Liver (tissue), 7 donors: ENCODE measurements at regions not wholly inside any gene's neighbourhood (a gene's known extent, or its start where the extent isn't known, plus 50 kb on each side); places are given as distances from the start of the nearest gene placed in this dataset.

Source experiments
- DNase-seq: peaks from one replicate; pipeline ENCODE4 v3.0.0-alpha.2; 2017; ENCODE audit warnings: low spot score
- H3K27ac ChIP-seq, 2 donors: one replicate each; pipeline ENCODE4 v1.7.0; 2013; ENCODE audit warnings: inconsistent platforms in 2 of 2, low read length in 2 of 2, control low read depth in 1 of 2, low read depth in 1 of 2, mild to moderate bottlenecking in 1 of 2
- H3K27me3 ChIP-seq, 4 donors: one replicate each; pipeline versions ENCODE4 v1.6.1 to v1.7.0; 2013; ENCODE audit warnings: low read length in 3 of 4, inconsistent platforms in 1 of 4, mild to moderate bottlenecking in 1 of 4, moderate library complexity in 1 of 4; ENCODE audit not compliant: control insufficient read depth in 4 of 4, insufficient read depth in 4 of 4
- H3K36me3 ChIP-seq, 4 donors: one replicate each; pipeline versions ENCODE4 v1.6.1 to v1.7.0; 2013; ENCODE audit warnings: low read length in 3 of 4, mild to moderate bottlenecking in 3 of 4, low read depth in 1 of 4, moderate library complexity in 1 of 4; ENCODE audit not compliant: control insufficient read depth in 4 of 4, insufficient read depth in 3 of 4
- H3K4me1 ChIP-seq, 4 donors: one replicate each; pipeline versions ENCODE4 v1.6.1 to v1.7.0; 2013; ENCODE audit warnings: low read length in 3 of 4, mild to moderate bottlenecking in 3 of 4, moderate library complexity in 1 of 4; ENCODE audit not compliant: control insufficient read depth in 4 of 4, insufficient read depth in 4 of 4
- H3K4me3 ChIP-seq, 3 donors: one replicate each; pipeline versions ENCODE4 v1.6.1 to v1.7.0; 2013; ENCODE audit warnings: low read length in 3 of 3, control low read depth in 1 of 3, low read depth in 1 of 3, mild to moderate bottlenecking in 1 of 3
- H3K9ac ChIP-seq, 2 donors: one replicate each; pipeline ENCODE4 v1.7.0; 2013; ENCODE audit warnings: low read length in 2 of 2, mild to moderate bottlenecking in 2 of 2, moderate library complexity in 2 of 2, control low read depth in 1 of 2, low read depth in 1 of 2
- H3K9me3 ChIP-seq, 4 donors: one replicate each; pipeline versions ENCODE4 v1.6.1 to v1.7.0; 2013; ENCODE audit warnings: low read length in 3 of 4; ENCODE audit not compliant: control insufficient read depth in 4 of 4
- EGR1 ChIP-seq, 2 donors: IDR thresholded peaks; 2 replicates each; pipeline ENCODE4 v1.6.1; 2016 to 2018; ENCODE audit warnings: antibody characterized with exemption in 2 of 2, low read depth in 2 of 2
- FOXA1 ChIP-seq: IDR thresholded peaks from 2 replicates; pipeline ENCODE4 v1.6.1; 2016; ENCODE audit warnings: antibody characterized with exemption
- FOXA2 ChIP-seq: IDR thresholded peaks from 2 replicates; pipeline ENCODE4 v1.6.1; 2016; ENCODE audit warnings: antibody characterized with exemption
- HNF4A ChIP-seq, 2 donors: conservative IDR thresholded peaks; 2 replicates each; pipeline ENCODE4 v1.6.1; 2016; ENCODE audit warnings: antibody characterized with exemption in 2 of 2, mild to moderate bottlenecking in 2 of 2
- JUND ChIP-seq, 2 donors: IDR thresholded peaks; 2 replicates each; pipeline ENCODE4 v1.6.1; 2016; ENCODE audit warnings: antibody characterized with exemption in 2 of 2
- NR2F2 ChIP-seq: IDR thresholded peaks from 2 replicates; pipeline ENCODE4 v1.6.1; 2016; ENCODE audit warnings: antibody characterized with exemption
- RAD21 ChIP-seq, 2 donors: IDR thresholded peaks; 2 replicates each; pipeline ENCODE4 v1.6.1; 2016; ENCODE audit warnings: antibody characterized with exemption in 2 of 2, mild to moderate bottlenecking in 2 of 2
- RXRA ChIP-seq, 2 donors: IDR thresholded peaks; 2 replicates each; pipeline ENCODE4 v1.6.1; 2017 to 2018; ENCODE audit warnings: antibody characterized with exemption in 2 of 2, mild to moderate bottlenecking in 1 of 2
- TAF1 ChIP-seq: conservative IDR thresholded peaks from 2 replicates; pipeline ENCODE4 v1.6.1; 2016; ENCODE audit warnings: antibody characterized with exemption, mild to moderate bottlenecking
- YY1 ChIP-seq: IDR thresholded peaks from 2 replicates; pipeline ENCODE4 v1.6.1; 2016; ENCODE audit warnings: antibody characterized with exemption, mild to moderate bottlenecking
- WGBS: extraction: QIAGEN DNeasy Blood & Tissue Kit; methylation state at CpG from one replicate; pipeline ENCODE4 v1.1.7; 2013; 5-methylcytosine and 5-hydroxymethylcytosine counted together
- TF ChIP-seq, protein P1 (sequence below): IDR thresholded peaks from 2 replicates; pipeline ENCODE4 v1.6.1; 2016; ENCODE audit warnings: antibody characterized with exemption
- TF ChIP-seq, protein P2 (sequence below): IDR thresholded peaks from 2 replicates; pipeline ENCODE4 v1.6.1; 2016; ENCODE audit warnings: antibody characterized with exemption
- TF ChIP-seq, protein P3 (sequence below): IDR thresholded peaks from 2 replicates; pipeline ENCODE4 v1.6.1; 2016; ENCODE audit warnings: antibody characterized with exemption
- TF ChIP-seq, protein P4 (sequence below): IDR thresholded peaks from 2 replicates; pipeline ENCODE4 v1.6.1; 2016; ENCODE audit warnings: antibody characterized with exemption, mild to moderate bottlenecking
- donor health status: healthy.
- donor health status: healthy.
- donor health status: healthy.
- donor health status: healthy.

GRCh38 chr1:48092401-48092800 is 95.2 kb upstream of the TRABD2B start:
- DNase-seq = no peak

DNA sequence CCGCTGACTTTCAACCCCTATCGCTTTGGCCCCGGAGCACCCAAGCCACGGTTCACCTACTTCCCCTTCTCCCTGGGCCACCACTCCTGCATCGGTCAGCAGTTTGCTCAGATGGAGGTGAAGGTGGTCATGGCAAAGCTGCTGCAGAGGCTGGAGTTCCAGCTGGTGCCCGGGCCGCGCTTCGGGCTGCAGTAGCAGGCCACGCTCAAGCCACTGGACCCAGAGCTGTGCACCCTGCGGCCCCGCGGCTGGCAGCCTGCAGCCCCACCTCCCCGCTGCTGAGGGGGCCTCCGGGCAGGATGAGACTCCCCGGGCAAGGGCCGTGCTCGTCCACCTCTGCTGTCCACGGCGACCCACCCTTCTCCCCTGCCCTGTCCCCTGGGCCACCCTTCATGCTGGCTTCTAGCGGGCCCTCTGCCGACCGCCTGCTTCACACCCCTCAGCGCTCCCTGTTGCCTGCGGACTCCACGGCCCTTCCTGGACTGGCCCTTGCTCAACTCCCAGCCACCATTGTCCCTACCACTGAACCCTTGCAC is 92.2 kb upstream of the TRABD2B start:
- H3K9ac ChIP-seq = no peak overlapping the region
- TF ChIP-seq, protein P1, sequence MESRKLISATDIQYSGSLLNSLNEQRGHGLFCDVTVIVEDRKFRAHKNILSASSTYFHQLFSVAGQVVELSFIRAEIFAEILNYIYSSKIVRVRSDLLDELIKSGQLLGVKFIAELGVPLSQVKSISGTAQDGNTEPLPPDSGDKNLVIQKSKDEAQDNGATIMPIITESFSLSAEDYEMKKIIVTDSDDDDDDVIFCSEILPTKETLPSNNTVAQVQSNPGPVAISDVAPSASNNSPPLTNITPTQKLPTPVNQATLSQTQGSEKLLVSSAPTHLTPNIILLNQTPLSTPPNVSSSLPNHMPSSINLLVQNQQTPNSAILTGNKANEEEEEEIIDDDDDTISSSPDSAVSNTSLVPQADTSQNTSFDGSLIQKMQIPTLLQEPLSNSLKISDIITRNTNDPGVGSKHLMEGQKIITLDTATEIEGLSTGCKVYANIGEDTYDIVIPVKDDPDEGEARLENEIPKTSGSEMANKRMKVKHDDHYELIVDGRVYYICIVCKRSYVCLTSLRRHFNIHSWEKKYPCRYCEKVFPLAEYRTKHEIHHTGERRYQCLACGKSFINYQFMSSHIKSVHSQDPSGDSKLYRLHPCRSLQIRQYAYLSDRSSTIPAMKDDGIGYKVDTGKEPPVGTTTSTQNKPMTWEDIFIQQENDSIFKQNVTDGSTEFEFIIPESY = no peak
- TF ChIP-seq, protein P2, sequence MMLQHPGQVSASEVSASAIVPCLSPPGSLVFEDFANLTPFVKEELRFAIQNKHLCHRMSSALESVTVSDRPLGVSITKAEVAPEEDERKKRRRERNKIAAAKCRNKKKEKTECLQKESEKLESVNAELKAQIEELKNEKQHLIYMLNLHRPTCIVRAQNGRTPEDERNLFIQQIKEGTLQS = no peak
- TF ChIP-seq YY1 = no peak
- no peak for TF ChIP-seq RAD21 (IDR thresholded peaks at IDR 0.05)
- TF ChIP-seq NR2F2 = no peak
- no peak for TF ChIP-seq EGR1 (IDR thresholded peaks at IDR 0.05; ENCODE audit: low read depth in 2 of 2)
- TF ChIP-seq FOXA2 = no peak
- TF ChIP-seq, protein P3, sequence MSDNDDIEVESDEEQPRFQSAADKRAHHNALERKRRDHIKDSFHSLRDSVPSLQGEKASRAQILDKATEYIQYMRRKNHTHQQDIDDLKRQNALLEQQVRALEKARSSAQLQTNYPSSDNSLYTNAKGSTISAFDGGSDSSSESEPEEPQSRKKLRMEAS = no peak
- TF ChIP-seq FOXA1 = no peak
- TF ChIP-seq JUND (IDR thresholded peaks at IDR 0.05) = no peak
- TF ChIP-seq RXRA (IDR thresholded peaks at IDR 0.05) = no peak
- TF ChIP-seq, protein P4, sequence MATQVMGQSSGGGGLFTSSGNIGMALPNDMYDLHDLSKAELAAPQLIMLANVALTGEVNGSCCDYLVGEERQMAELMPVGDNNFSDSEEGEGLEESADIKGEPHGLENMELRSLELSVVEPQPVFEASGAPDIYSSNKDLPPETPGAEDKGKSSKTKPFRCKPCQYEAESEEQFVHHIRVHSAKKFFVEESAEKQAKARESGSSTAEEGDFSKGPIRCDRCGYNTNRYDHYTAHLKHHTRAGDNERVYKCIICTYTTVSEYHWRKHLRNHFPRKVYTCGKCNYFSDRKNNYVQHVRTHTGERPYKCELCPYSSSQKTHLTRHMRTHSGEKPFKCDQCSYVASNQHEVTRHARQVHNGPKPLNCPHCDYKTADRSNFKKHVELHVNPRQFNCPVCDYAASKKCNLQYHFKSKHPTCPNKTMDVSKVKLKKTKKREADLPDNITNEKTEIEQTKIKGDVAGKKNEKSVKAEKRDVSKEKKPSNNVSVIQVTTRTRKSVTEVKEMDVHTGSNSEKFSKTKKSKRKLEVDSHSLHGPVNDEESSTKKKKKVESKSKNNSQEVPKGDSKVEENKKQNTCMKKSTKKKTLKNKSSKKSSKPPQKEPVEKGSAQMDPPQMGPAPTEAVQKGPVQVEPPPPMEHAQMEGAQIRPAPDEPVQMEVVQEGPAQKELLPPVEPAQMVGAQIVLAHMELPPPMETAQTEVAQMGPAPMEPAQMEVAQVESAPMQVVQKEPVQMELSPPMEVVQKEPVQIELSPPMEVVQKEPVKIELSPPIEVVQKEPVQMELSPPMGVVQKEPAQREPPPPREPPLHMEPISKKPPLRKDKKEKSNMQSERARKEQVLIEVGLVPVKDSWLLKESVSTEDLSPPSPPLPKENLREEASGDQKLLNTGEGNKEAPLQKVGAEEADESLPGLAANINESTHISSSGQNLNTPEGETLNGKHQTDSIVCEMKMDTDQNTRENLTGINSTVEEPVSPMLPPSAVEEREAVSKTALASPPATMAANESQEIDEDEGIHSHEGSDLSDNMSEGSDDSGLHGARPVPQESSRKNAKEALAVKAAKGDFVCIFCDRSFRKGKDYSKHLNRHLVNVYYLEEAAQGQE = no peak
- TF ChIP-seq HNF4A (conservative IDR thresholded peaks at IDR 0.05) = no peak
- H3K9me3 ChIP-seq = no peaks in the 10 kb centered on the region
- H3K4me1 ChIP-seq = peaks cover 0 to 5% (median 0%) of the 10 kb centered on the region in 4 donors
- no peaks in the 10 kb centered on the region for H3K36me3 ChIP-seq
- no peak for DNase-seq
- 91% methylated on average over 26 of the region's 26 CpGs for WGBS
- H3K4me3 ChIP-seq = no peak overlapping the region
- no peak overlapping the region for H3K27ac ChIP-seq
- H3K27me3 ChIP-seq = peaks cover 0 to 3% (median under 1%) of the 10 kb centered on the region in 4 donors

More at GRCh38 chr1:48092401-48092800, 95.2 kb upstream of the TRABD2B start:
- no peak for TF ChIP-seq RAD21 (IDR thresholded peaks at IDR 0.05)
- TF ChIP-seq, protein P1 = no peak
- TF ChIP-seq FOXA1 = no peak
- TF ChIP-seq TAF1 = no peak
- no peak for TF ChIP-seq EGR1 (IDR thresholded peaks at IDR 0.05; ENCODE audit: low read depth in 2 of 2)
- TF ChIP-seq, protein P4 = no peak
- TF ChIP-seq RXRA (IDR thresholded peaks at IDR 0.05) = no peak
- no peak for TF ChIP-seq YY1
- Histone ChIP-seq H3K4me1 (peaks cover 0 to 5% (median 0%) of the 10 kb centered on the region in 4 donors), H3K36me3 (no peaks in the 10 kb centered on the region), H3K4me3 (no peak overlapping the region), H3K27me3 (peaks cover 0 to 3% (median under 1%) of the 10 kb centered on the region in 4 donors), H3K9me3 (no peaks in the 10 kb centered on the region), H3K9ac (no peak overlapping the region), H3K27ac (no peak overlapping the region)
- 81% methylated on average over 7 of the region's 7 CpGs for WGBS
